SK-N-MC (cell line): ENCODE measurements at regions not wholly inside any gene's neighbourhood (a gene's known extent, or its start where the extent isn't known, plus 50 kb on each side); places are given as distances from the start of the nearest gene placed in this dataset.

Source experiments
- EZH2 ChIP-seq: fragments of 200-600 bp; sonication (generic); IDR thresholded peaks from one replicate; pipeline ENCODE4 v1.6.1; 2017; ENCODE audit warnings: antibody characterized with exemption
- POLR2AphosphoS5 ChIP-seq: IDR thresholded peaks from 2 replicates; pipeline ENCODE4 v1.6.1; 2012; ENCODE audit warnings: mild to moderate bottlenecking, low read depth, low read length, borderline replicate concordance

DNA sequence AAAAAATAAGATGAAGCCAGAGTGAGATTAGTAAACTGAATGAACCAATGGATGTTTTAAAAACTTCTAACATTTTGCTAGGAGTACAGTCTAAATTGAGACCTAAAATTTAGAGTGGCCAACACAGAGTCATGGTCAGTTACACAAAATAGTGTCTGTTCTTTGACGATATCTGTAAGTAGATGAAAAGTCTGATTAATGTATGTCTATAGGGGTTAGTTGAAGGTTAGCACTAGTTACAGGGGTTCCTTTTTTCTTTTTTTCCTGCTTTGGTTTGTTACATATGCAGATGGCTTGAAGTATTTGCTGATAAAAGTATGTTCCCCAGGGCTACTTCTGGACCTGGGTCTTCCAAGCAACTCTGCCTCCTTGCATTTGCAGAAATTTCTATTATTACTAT lies 90.1 kb upstream of the MTPN start:
- TF ChIP-seq EZH2 (no peak), POLR2AphosphoS5 (no peak)
